ENCODE measurements at regions not wholly inside any gene's neighbourhood (a gene's known extent, or its start where the extent isn't known, plus 50 kb on each side); places are given as distances from the start of the nearest gene placed in this dataset.
A peak's percentile ranks its signal among the peaks of the same experiment; 100 is the strongest.

- DNase-seq (ENCODE audit: low read depth in 3 of 3) = no peak
Measured at GRCh38 chr10:62545160-62546066, 171.2 kb downstream of the ZNF365 start.

DNA sequence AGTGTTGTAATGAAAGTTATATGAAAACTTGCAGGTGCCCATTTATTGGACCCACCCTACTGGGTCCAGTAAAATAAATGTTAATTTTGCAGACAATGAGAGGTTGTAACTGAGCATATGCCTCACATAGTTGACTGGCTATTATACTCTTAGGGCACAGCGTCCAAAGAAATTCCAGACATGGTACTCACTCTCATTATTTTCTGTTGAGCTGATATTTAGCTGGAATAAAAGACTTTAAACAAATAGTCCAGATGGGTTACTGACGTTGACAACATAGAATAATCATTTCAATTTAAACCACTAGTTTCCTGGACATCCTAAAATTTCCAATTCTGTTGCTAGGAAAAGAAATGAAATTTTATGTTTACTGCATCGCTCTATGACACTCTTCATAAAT is 174.5 kb downstream of the ZNF365 start:
- DNase-seq (ENCODE audit: low read depth in 3 of 3) = no peak

GRCh38 chr10:62550173-62550572 is 176.0 kb downstream of the ZNF365 start:
- DNase-seq (ENCODE audit: low read depth in 3 of 3) = no peak

- DNase-seq (ENCODE audit: low read depth in 3 of 3) = peak in 1 of 3 donors; percentile 8
Measured at GRCh38 chr10:62554632-62555199, 180.5 kb downstream of the ZNF365 start.

DNA sequence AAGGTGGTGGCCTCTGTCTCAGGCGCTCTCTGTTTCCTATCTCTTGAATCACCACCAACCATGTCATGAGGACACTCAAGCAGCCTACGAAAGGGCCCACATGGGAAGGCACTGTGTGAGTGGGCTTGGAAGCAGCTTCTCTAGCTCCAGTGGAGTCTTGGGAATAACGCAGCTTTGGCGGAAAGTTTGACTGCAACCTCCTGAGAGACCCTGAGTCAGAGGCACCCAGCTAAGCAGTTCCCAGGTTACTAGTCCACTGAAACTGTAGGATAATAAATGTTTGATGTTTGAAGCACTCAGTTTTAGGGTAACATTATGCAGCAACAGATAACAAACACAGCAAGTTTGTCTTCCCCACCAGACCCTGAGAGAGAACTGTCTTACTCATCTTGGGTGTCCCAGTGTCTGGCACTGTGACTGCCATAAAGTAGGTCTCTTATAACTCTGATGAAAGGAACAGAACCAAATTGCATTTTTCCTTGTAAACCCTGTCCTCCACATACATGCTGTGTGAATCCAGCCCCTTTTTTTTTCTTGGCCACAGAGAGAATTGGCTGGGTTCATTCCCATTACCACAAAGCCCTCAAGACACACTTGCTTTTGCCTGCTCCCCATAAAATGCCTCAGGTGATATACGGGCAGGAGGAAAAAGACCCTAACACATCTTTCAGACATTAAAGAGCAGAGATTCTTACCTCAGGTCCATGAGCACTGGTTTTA is 185.5 kb downstream of the ZNF365 start:
- DNase-seq (ENCODE audit: low read depth in 3 of 3) = no peak

DNA sequence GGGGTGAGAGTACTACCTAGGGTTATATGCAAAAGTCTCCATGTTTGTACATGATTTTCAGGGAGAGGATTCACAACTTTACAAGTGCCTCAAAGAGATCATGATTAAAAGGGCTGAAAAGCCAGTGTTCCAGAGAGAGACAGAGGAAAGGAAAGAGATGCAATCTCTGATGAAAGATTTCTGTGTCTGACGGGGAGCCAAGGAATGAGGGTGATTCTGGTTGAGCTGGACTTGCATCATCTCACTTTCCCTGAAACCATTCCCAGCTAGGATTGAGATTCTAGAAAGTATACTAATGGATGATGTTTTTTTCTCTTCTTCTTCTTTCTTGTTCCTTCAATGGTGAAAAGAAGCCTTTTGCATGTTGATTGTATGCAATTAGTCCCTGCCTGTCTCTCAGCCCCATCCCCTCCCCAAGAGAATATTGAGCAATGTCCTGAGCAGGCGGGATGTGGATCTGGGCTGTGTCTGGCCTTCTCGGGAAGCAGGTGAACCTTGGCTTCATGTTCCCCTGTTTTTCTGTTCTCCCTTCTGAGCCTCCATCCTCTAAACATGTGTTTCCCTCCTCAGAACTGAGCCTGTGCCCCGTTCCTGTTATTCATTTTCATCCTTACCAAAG is 186.1 kb downstream of the ZNF365 start:
- no peak for DNase-seq (ENCODE audit: low read depth in 3 of 3)

- DNase-seq (ENCODE audit: low read depth in 3 of 3) = no peak
Measured at GRCh38 chr10:62561151-62561550, 187.0 kb downstream of the ZNF365 start.

- no peak for DNase-seq (ENCODE audit: low read depth in 3 of 3)
Measured at GRCh38 chr10:62562101-62562500, 187.9 kb downstream of the ZNF365 start.

DNA sequence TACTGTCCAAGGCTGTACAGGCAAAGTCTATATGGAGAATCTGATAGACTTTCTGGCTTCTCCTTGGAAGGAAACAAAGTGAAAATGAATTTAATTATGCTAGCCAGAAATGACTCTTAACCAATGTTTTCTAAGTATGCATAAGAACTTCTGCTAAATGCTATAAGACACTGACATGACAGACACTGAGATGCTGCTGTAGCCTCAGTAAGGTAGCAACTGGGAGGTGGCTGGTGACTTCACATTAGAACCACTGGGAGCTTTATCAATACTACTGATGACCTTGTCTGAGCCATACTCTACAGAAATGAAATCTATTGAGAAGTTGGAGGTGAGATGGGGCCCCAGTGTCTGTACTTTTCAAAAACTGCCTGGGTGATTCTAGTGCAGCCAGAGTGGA is 188.6 kb downstream of the ZNF365 start:
- DNase-seq (ENCODE audit: low read depth in 3 of 3) = no peak

- DNase-seq (ENCODE audit: low read depth in 3 of 3) = no peak
Measured at GRCh38 chr10:62573929-62574328, 199.8 kb downstream of the ZNF365 start.

DNA sequence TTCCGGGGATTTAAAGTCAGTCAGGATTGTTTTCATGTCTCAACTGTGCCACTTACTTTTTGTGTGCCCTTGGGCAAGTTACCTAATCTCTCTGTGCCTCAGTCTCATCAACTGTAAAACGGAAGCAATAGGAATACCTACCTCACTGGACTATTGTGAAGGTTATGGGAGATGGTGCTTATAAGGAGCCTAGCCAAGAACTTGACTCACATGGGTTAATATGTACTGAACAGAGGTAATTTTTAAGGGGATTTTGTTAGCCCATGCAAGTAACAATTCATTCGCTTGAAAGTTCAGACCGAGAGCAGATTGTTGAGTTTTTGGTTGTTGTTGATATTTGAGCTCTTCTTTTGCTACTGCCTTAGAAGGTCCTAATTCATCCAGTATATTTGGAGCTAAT is 202.9 kb downstream of the ZNF365 start:
- no peak for DNase-seq (ENCODE audit: low read depth in 3 of 3)

- DNase-seq (ENCODE audit: low read depth in 3 of 3) = no peak
Measured at GRCh38 chr10:62577666-62578291, 203.6 kb downstream of the ZNF365 start.

- DNase-seq (ENCODE audit: low read depth in 3 of 3) = no peak
Measured at GRCh38 chr10:62578301-62578700, 204.1 kb downstream of the ZNF365 start.

DNA sequence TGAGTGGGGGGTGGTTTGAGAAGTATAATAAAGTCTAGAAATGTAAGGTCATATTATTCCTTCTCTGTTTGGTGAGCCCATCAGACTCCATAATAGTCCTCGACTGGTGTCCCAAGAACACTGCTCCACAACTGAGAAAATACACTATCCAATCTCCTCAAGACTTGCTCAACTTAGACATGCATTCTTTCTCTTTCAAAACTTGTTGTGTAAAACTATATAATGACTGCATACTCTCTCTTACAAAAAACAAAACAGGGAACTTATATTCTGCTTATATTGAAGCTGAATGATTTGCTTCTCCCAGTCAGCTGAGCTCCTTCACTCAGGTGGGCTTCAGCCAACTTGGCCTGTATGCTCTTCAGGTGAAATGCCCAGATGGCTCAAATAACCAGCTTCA is 204.7 kb downstream of the ZNF365 start:
- DNase-seq (ENCODE audit: low read depth in 3 of 3) = no peak

GRCh38 chr10:62580396-62580795 is 206.2 kb downstream of the ZNF365 start:
- no peak for DNase-seq (ENCODE audit: low read depth in 3 of 3)

- DNase-seq (ENCODE audit: low read depth in 3 of 3) = no peak
Measured at GRCh38 chr10:62581351-62581750, 207.2 kb downstream of the ZNF365 start.

DNA sequence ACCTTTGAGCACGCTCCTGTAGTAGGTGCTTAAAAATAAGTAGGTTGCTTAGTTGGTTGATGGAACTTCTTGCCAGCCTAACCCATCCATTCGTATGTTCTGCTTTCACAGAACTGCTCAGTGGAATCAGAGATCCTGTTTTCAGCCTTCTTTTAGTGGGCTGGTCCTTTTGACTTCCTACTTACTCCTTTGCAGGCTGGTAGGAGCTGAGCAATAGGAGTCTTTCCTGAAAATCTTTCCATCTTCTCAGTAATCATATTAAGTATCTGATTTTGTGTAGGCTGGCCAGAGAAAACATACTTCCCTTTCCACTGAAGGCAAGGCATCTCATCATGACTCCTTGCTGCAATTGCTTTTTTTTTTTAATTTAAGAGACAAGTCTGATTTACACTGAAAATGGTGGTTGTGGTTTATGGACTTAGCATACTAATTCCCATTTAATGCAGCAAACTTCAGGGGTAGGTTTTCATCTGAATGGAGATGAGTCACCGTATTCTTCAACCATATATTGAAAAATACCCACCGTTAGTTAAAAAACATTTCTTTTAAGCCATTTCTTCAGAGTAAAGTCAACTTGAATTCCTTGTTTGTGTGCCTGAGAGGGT is 208.0 kb downstream of the ZNF365 start:
- no peak for DNase-seq (ENCODE audit: low read depth in 3 of 3)

DNA sequence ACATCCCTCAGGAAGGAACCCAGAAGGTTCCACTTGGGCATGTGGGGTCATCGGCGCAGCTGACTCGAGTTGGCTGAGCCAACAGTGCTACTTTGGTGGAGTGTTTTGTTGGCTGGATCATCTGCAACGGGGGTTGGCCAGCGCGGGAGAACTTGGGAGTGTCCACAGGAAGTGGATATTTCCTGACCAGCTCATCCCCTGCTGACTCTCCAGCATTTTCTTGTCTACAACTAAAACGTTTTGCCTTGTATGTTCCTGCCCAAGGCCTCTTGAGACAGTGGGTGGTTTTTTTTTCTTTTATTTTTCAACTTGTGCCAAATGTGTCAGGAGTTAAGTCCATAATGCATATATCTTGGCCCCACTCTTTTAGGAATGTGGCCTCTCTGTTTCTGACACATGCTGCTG is 208.6 kb downstream of the ZNF365 start:
- DNase-seq (ENCODE audit: low read depth in 3 of 3) = no peak

DNA sequence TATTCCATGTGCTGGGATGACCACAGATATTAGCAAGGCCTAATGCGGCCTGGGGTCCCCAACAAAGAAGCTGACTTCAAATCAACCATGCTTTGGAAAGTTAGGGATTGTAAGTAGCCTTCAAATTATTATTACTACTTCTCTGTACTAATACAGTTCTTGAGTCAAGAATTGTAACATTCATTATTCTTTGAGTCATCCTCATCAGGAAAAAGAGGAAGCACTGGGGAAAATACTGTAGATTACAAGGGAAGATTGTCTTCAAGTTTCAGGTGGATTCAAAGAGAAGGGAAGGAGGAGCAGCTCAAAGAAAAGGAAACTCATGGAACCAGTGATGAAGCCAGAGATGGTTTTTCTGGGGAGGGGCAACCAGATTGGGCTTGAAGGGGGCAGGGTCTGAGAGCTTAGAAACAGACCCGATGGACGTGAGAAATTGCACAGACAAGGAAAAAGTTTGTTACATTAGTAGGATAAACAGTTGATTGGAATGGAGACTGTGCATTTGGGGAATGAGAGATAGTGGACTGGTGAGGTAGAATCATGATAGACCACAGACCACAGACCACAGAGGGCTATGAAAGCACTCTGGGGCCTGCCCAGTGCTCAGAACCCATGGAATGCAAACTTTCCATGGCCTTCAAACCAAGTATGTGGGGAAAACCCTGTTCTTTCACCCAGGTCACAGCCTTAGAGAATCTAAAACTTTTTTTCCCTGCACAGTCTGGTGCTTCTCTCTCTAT is 209.9 kb downstream of the ZNF365 start:
- DNase-seq (ENCODE audit: low read depth in 3 of 3) = no peak

- DNase-seq (ENCODE audit: low read depth in 3 of 3) = no peak
Measured at GRCh38 chr10:62584731-62585130, 210.6 kb downstream of the ZNF365 start.

Data from stimulated activated CD4-positive, alpha-beta T cell treated with anti-CD3 and anti-CD28 coated beads, TNF-alpha, amount 100 ng/mL, for 48 hours (primary cell).